COLO829 (cell line): ENCODE measurements at regions not wholly inside any gene's neighbourhood (a gene's known extent, or its start where the extent isn't known, plus 50 kb on each side); places are given as distances from the start of the nearest gene placed in this dataset.

ENCODE experiments used
- DNase-seq: peaks from one replicate; pipeline ENCODE4 v3.0.0; 2012; ENCODE audit warnings: low spot score

DNA sequence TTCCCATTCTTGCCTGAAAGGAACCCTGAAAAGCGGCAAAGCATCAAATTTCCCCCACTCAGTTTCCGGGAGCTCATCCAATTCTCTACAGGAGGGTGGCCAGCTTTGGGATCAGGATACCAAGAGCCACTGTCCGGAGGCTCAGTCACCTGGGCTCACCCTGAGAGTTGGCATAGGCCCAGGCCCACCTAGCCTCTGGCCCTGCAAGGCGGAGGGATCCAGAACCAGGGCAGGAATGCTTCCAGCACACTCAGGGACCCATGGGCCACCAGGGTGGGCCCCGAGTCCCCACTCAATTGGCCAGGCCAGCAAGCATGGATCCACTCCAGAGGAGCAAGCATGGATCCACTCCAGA, 432.9 kb upstream of the MYT1L start:
- no peak for DNase-seq

DNA sequence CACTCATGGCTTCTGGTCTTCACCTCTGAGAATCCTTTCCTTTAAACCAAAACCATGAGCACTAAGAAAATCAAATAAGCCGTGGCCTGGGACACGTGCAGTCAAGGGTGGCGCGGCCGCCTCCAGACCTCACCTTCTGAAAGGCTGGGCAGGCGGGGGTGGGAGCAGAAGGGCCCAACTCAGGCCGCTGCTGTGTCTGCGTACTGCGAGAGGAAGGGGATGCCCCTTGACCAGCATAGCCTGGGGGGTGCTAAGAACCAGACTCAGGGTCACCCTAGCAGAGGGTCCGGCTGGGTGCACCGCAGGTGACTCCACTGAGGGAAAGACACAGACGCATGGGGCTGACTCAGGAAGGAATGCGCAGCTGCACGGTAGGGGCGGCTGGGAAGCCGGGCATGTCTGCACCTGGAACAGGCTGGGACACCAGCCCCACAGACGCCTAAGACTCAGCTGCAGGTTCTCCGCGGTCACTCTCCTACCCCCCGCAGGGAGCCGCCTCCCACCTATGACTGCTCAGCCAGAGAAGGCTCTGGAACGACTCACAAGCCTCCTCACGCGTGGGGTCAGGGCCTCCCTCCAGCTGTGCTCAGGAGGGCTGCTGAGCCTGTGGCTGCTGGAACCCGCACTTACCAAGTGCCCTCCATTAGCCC, 432.4 kb upstream of the MYT1L start:
- no peak for DNase-seq

GRCh38 chr2:2762913-2763312, 431.8 kb upstream of the MYT1L start:
- no peak for DNase-seq

GRCh38 chr2:2762166-2762908, 431.3 kb upstream of the MYT1L start:
- DNase-seq = no peak

DNA sequence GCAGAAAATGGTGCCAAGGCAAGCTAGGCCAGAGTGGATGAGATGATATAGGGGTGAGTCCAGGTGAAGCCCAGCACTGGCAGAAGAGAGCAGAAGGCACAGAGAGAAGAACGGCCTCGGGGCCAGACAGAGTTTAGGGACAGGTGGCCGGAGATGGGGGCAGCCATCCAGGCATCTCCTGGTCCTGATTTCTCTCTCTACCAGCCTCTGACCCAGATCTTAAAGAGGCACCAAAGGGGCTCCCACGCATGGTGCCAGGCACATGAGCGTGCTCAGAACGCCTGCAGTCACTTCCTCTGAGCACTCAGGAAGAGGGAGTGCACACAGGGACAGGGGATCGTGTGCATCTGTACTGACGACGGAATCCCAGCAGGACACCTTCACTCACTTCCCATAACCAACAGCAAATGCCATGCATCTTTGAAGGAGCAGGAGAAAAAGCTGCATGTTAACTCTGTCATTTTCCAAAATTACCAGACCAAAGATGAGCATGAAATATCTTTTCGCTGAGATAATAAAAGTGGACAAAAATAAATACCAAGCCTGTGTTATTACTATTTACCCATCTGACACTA, 427.8 kb upstream of the MYT1L start:
- no peak for DNase-seq

DNA sequence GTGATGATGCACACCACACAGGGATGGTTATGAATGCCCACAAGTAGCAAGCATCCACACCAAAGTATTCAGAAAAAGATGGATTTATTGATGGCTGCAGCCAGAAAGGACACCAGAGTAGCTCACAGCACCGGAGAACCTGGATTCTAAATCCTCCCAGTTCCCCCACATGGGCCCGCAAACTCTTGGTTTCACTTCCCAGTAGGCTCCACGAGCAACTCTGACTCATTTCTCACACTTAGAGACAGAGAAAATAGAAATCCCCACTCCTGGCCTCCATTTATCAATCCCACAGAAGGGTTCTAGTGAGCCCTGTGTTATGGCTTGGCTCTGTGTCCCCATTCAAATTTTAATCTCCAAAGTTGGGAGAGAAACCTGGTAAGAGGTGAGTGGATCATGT, 426.7 kb upstream of the MYT1L start:
- DNase-seq = no peak

DNA sequence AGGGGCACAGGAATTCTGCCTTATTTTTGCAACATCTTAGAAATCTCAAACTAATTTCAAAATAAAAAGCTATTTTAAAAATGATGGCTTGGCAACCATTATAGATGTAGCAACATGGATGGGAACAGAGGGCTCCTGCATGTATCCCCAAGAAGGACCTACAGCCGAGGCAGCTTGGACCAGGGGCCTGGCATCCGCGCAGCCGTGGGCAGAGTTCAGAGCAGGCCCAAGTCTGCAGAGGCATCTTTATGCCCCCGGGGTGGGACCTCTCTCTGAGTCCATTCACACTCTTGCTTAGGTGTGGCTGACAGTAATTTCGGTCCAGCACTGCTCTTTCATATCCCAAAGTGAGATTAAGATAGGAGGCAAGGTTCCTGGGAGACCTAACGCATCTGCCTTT, 425.8 kb upstream of the MYT1L start:
- no peak for DNase-seq

- no peak for DNase-seq
Observed at GRCh38 chr2:2755990-2756389, 424.9 kb upstream of the MYT1L start.

DNA sequence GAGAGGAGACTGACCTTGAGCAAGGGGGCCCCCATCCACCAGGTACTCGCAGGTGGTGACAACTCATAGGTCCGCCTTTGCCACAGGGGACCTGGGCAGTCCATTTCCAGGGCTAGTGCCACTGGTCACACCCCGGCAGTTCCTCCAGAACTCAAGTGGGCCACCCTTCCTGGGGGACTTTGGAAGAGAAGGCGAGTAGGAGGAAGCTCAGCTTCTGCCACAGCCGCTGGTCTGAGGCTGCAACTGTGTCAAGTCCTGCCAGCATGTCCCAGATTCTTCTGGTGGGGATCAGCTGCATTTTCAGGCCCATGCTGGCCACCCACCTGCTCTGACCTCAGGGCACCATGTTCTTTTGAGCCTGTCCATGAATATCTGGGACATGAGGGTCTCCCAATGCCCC, 423.9 kb upstream of the MYT1L start:
- no peak for DNase-seq

DNA sequence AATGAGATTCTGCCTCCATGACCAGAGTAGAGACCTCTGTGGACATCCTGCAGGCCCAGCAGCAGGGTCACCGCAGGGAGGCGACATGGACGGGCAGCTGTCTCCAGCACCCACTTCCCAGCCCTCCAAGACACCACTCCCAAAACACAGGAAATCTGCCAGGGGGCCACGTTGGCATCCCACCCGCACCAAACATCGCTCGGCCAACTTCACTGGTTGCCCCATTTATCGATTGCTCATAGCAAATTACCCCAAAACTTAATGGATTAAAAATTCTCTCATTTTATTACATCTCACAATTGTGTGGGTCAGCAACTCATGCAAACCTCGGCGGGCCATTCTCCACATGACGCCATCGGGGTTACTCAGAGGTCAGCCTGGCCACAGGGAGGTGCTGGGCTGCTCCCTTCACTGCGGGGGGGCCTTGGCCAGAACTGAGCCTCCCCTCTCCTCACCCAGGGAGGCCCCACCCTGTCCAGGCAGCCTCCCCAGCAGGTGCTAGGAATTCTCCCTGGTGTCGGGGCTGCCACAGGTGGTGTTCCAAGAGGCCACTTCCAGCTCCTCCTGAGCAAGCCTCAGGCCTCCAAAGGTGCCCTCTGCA, 420.7 kb upstream of the MYT1L start:
- no peak for DNase-seq

DNA sequence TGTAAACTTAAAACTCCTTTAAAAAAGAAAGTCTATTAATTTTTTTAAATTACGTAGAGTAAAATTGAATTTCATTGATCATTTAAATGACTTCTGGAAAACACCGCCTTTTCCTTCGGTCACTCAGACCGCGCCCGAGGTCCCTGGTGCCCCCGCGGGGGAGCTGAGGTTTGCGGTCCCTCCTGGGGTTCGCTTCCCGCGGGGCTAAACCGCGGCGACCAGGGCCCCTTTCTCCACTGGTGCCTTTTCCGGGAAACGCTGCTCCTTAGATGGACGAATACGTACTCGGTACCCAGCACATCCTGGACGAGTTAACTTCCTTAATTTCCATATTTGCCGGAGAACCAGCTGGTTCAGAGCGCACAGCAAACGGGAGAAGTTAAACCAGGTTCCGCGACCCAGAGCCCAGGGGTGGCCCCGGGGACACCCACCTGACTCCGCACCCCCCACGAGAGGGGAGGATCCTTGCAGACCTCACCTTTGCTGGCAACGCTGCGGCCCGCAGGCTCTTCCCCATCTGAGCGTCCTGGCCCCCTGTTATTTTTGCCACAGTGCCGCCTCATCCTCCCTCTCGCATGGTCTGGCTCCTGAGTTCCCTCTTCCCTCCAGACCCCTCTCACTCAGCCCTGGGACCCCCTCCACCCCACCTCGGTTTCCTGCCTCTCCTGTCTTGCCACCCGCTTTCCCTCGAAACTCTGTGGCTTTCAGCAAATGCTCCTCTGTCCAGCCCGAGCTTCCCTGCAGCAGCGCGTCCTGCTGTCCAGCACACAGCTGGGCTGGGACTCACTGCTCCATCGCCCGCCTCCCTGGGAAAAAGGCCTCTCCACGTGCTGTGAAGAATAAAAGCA, 420.0 kb upstream of the MYT1L start:
- DNase-seq = no peak

DNA sequence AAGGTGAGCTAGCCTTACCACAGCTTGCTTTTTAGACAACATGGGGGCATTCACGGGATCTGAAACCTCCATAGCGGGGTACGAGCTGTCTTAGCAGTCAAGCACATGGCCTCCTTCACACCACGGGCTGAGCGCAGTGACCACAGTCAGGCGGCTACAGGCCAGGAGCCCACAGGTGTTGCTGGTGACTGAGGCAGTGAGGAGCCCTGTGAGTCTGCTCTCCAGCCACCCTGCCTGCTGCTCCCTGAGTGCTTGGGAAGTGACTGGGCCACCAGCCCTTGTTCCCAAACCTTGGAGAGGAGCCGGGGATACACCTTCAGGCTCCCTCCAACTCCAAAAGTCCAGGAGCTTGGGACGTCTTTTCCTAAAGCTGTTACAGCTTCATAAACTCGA, 418.1 kb upstream of the MYT1L start:
- no peak for DNase-seq

DNA sequence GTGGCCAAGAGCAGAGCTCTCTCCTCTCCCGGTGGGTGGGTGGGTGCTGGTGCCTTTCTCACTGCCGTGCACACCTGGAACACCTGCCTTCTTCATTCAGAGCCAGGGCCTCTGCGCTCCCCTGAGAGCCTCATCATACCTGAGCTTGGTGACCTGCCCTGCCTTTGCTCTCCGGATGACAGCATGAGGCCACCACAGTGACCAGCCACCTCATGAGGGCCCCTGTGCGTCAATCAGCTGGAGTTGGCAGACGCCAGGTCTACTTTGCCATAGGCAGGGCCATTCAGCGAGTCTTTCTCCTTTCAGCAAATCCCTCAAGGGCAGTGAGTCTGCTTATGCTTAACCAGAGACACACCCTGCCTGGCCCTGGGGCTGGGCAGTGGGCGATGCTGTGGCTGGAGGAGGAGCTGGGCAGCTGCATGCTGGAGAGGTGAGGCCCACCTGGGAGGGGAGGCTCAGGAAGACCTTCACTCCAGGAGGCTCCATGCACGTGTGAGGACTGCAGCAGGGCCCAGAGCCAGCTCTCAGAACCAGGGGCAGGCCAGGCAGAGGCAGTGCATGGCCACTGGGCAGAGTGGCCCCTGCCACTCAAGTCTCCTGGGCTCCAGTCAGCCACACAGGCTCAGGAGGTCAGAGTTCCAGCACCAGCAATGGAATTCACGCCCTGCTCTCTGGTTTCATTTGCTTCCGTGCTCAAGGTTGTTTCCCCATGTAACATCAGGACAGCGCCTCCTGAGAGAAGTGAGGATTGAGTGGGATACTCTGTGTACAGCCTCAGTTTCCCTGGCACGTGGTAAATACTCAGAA, 417.5 kb upstream of the MYT1L start:
- no peak for DNase-seq

GRCh38 chr2:2747797-2748301, 416.8 kb upstream of the MYT1L start:
- DNase-seq = no peak

- DNase-seq = no peak
Observed at GRCh38 chr2:2746731-2747130, 415.7 kb upstream of the MYT1L start.

DNA sequence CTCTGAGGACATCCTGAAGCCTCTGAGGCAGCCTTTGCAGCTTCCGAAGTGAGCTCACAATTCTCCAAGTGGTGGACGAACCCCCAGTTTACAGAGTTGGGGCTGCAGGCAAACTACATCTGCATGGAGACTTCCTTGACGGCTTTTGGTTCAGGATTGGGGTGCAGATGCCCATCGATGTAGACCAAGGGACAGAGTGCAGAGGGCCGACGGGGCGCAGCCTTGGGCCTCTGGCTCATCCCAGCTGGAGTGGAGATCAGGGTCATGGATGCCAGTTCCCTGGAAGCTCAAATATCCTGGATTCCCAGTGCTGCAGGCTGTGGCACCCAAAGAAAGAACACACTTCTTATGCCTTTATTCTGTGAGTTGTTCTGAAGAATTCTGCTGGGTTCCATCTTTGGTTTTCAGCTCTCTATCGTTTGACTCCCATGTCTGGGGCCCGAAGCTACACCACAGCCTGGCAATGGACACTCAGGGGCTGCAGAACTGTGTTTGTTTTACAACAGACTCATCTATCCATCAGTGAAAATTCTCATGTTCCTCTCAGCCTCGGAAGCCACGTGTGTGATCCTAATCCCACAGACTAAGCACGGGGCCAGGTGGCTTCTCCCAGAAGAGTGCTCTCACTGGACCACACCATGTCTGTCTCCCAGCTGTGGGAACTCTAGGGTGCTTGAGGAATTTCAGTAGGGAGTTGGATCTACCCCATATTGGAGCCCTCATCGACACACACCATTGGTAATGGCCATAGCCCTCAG, 414.1 kb upstream of the MYT1L start:
- no peak for DNase-seq

- DNase-seq = no peak
Observed at GRCh38 chr2:2744107-2744506, 413.0 kb upstream of the MYT1L start.

GRCh38 chr2:2743164-2743571, 412.1 kb upstream of the MYT1L start:
- no peak for DNase-seq

DNA sequence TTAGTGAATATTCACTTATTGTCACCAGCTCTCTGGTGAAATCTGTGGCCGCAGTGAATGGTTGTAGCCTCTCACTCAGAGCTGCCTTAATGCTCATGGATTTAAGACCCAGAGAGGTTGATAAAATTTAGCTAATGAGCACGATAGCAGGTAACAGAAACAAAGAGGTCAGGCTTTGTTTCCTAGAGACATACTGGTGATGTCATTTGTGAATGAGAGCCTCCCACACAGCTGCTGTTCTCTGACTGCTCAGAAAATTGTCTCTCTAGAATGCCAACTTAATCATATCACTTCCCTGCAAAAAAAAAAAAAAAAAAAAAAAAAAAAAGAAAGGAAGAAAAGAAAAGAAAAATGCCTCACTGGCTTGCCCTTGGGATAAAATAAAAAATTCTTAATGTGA, 411.7 kb upstream of the MYT1L start:
- DNase-seq = no peak

- DNase-seq = no peak
Observed at GRCh38 chr2:2740238-2740775, 409.2 kb upstream of the MYT1L start.
